ENCODE measurements at regions not wholly inside any gene's neighbourhood (a gene's known extent, or its start where the extent isn't known, plus 50 kb on each side); places are given as distances from the start of the nearest gene placed in this dataset.

GRCh38 chr11:92380882-92381281, 156.3 kb downstream of the FAT3 start:
- H3K4ac ChIP-seq (ENCODE audit: low read depth, low read length) = no peak overlapping the region
- Mint-ChIP-seq H3K36me3 (ENCODE audit: insufficient read depth in 1 of 3, low read depth in 3 of 3) (no peaks in the 10 kb centered on the region; a peak in 1 of 7 replicates), H3K4me3 (no peak overlapping the region), H3K27me3 (ENCODE audit: low read depth) (no peaks in the 10 kb centered on the region), H3K4me1 (peaks cover 20 to 23% of the 10 kb centered on the region in 2 experiments), H3K9me3 (no peaks in the 10 kb centered on the region), H3K27ac (no peak overlapping the region)
- no peak overlapping the region for H4K5ac ChIP-seq (ENCODE audit: insufficient read length, low read depth, low read length)
- H3T11ph ChIP-seq (ENCODE audit: low read length) = no peak overlapping the region
- H2BK12ac ChIP-seq (ENCODE audit: insufficient read length, low read depth, low read length) = no peak overlapping the region
- no peak overlapping the region for H2AK5ac ChIP-seq (ENCODE audit: insufficient read length, low read length)
- no peak for DNase-seq
- H3K9me3 ChIP-seq (ENCODE audit: control insufficient read depth, low read depth, low read length) = no peaks in the 10 kb centered on the region
- no peak overlapping the region for H2AFZ ChIP-seq (ENCODE audit: low read length)
- no peak overlapping the region for H3K23ac ChIP-seq (ENCODE audit: insufficient read length, low read depth, low read length)
- no peak overlapping the region for H4K91ac ChIP-seq (ENCODE audit: insufficient read length, low read depth, low read length)
- no peak overlapping the region for H3K9ac ChIP-seq (ENCODE audit: extremely low read depth, insufficient read length, low read length)
- no peak overlapping the region for H2BK20ac ChIP-seq (ENCODE audit: low read depth, low read length, poor library complexity, severe bottlenecking)
- no peak overlapping the region for H3K4me2 ChIP-seq (ENCODE audit: insufficient read depth, insufficient read length, low read length)
- TF ChIP-seq CTCF (conservative IDR thresholded peaks at IDR 0.05) = no peak
- H3K56ac ChIP-seq (ENCODE audit: insufficient read length, low read depth, low read length) = no peak overlapping the region
- H2BK15ac ChIP-seq (ENCODE audit: low read depth, low read length) = no peak overlapping the region
- H4K20me1 ChIP-seq (ENCODE audit: control insufficient read depth, insufficient read depth, insufficient read length) = no peaks in the 10 kb centered on the region
- no peaks in the 10 kb centered on the region for H3K27me3 ChIP-seq (ENCODE audit: insufficient read depth, low read length)
- H3K27ac ChIP-seq (ENCODE audit: insufficient read length, low read depth, low read length) = no peak overlapping the region
- H3K18ac ChIP-seq (ENCODE audit: insufficient read length, low read depth, low read length) = no peak overlapping the region
- H4K8ac ChIP-seq (replicated peaks; ENCODE audit: insufficient read length, low read depth, low read length) = no peak overlapping the region
- H3K4me1 ChIP-seq (ENCODE audit: insufficient read depth, low read length) = peaks cover 2% of the 10 kb centered on the region; the same call in 1 of the 2 replicates
- no peak overlapping the region for H2BK120ac ChIP-seq (ENCODE audit: low read depth, low read length, poor library complexity, severe bottlenecking)
- H3K14ac ChIP-seq (ENCODE audit: insufficient read depth, low read length) = no peak overlapping the region
- H2BK5ac ChIP-seq (ENCODE audit: insufficient read length, low read length) = no peak overlapping the region
- peaks cover 7% of the 10 kb centered on the region; the same call in 1 of the 2 replicates for H3K79me2 ChIP-seq (ENCODE audit: insufficient read depth, low read length)
- H3K23me2 ChIP-seq (ENCODE audit: insufficient read length, low read depth, low read length, poor library complexity, severe bottlenecking) = no peaks in the 10 kb centered on the region
- no peaks in the 10 kb centered on the region for H3K79me1 ChIP-seq (ENCODE audit: insufficient read depth, low read depth, low read length, poor library complexity, severe bottlenecking)
- WGBS (ENCODE audit: extremely low coverage, insufficient read length, low lambda C conversion rate) = no CpG with 5 or more reads among the region's 3 CpGs
